ENCODE measurements at regions not wholly inside any gene's neighbourhood (a gene's known extent, or its start where the extent isn't known, plus 50 kb on each side); places are given as distances from the start of the nearest gene placed in this dataset.

- H3K9me3 Mint-ChIP-seq, result no peaks in the 10 kb centered on the region
- no peak overlapping the region for H3K27ac Mint-ChIP-seq
- no peaks in the 10 kb centered on the region for H3K4me1 Mint-ChIP-seq (ENCODE audit: low read depth)
- H3K27me3 Mint-ChIP-seq, result no peaks in the 10 kb centered on the region
- intact Hi-C loops (cut with micrococcal nuclease), result no loop called here
- H3K4me3 Mint-ChIP-seq, result no peak overlapping the region
- no peaks in the 10 kb centered on the region for H3K36me3 Mint-ChIP-seq (ENCODE audit: low read depth)
Observed at GRCh38 chr11:116563028-116563711, 209.6 kb downstream of the BUD13 start.

- Mint-ChIP-seq H3K36me3 (ENCODE audit: low read depth) (no peaks in the 10 kb centered on the region), H3K4me3 (no peak overlapping the region), H3K9me3 (no peaks in the 10 kb centered on the region), H3K27me3 (no peaks in the 10 kb centered on the region), H3K27ac (no peak overlapping the region), H3K4me1 (ENCODE audit: low read depth) (no peaks in the 10 kb centered on the region)
- intact Hi-C loops (cut with micrococcal nuclease), result no loop called here
Observed at GRCh38 chr11:116560589-116560988, 212.2 kb downstream of the BUD13 start.

- Mint-ChIP-seq H3K9me3 (no peaks in the 10 kb centered on the region), H3K27ac (no peak overlapping the region), H3K36me3 (ENCODE audit: low read depth) (no peaks in the 10 kb centered on the region), H3K27me3 (no peaks in the 10 kb centered on the region), H3K4me1 (ENCODE audit: low read depth) (no peaks in the 10 kb centered on the region), H3K4me3 (no peak overlapping the region)
- intact Hi-C loops (cut with micrococcal nuclease), result no loop called here
Observed at GRCh38 chr11:116558504-116559211, 214.1 kb downstream of the BUD13 start.

- H3K36me3 Mint-ChIP-seq (ENCODE audit: low read depth), result no peaks in the 10 kb centered on the region
- H3K9me3 Mint-ChIP-seq, result no peaks in the 10 kb centered on the region
- no peaks in the 10 kb centered on the region for H3K27me3 Mint-ChIP-seq
- H3K27ac Mint-ChIP-seq, result no peak overlapping the region
- intact Hi-C loops (cut with micrococcal nuclease), result no loop called here
- H3K4me3 Mint-ChIP-seq, result no peak overlapping the region
- H3K4me1 Mint-ChIP-seq (ENCODE audit: low read depth), result no peaks in the 10 kb centered on the region
Observed at GRCh38 chr11:116557282-116557681, 215.5 kb downstream of the BUD13 start.

GRCh38 chr11:116556483-116556882, 216.3 kb downstream of the BUD13 start:
- Mint-ChIP-seq H3K27ac (no peak overlapping the region), H3K27me3 (no peaks in the 10 kb centered on the region), H3K9me3 (no peaks in the 10 kb centered on the region), H3K4me1 (ENCODE audit: low read depth) (no peaks in the 10 kb centered on the region), H3K36me3 (ENCODE audit: low read depth) (no peaks in the 10 kb centered on the region), H3K4me3 (no peak overlapping the region)
- intact Hi-C loops (cut with micrococcal nuclease), result no loop called here

- Mint-ChIP-seq H3K4me1 (ENCODE audit: low read depth) (no peaks in the 10 kb centered on the region), H3K36me3 (ENCODE audit: low read depth) (no peaks in the 10 kb centered on the region), H3K4me3 (no peak overlapping the region), H3K27me3 (no peaks in the 10 kb centered on the region), H3K9me3 (peaks cover 8% of the 10 kb centered on the region), H3K27ac (no peak overlapping the region)
- intact Hi-C loops (cut with micrococcal nuclease), result no loop called here
Observed at GRCh38 chr11:116553482-116553881, 219.3 kb downstream of the BUD13 start.

GRCh38 chr11:116551576-116551975, 221.2 kb downstream of the BUD13 start:
- Mint-ChIP-seq H3K36me3 (ENCODE audit: low read depth) (no peaks in the 10 kb centered on the region), H3K4me3 (no peak overlapping the region), H3K4me1 (ENCODE audit: low read depth) (no peaks in the 10 kb centered on the region), H3K27me3 (no peaks in the 10 kb centered on the region), H3K9me3 (peaks cover 8% of the 10 kb centered on the region), H3K27ac (no peak overlapping the region)
- intact Hi-C loops (cut with micrococcal nuclease), result no loop called here

GRCh38 chr11:116548256-116548655, 224.5 kb downstream of the BUD13 start:
- Mint-ChIP-seq H3K36me3 (ENCODE audit: low read depth) (no peaks in the 10 kb centered on the region), H3K4me1 (ENCODE audit: low read depth) (no peaks in the 10 kb centered on the region), H3K4me3 (no peak overlapping the region), H3K27me3 (no peaks in the 10 kb centered on the region), H3K27ac (no peak overlapping the region), H3K9me3 (peaks cover 8% of the 10 kb centered on the region)
- intact Hi-C loops (cut with micrococcal nuclease), result no loop called here

- Mint-ChIP-seq H3K4me1 (ENCODE audit: low read depth) (no peaks in the 10 kb centered on the region), H3K27me3 (no peaks in the 10 kb centered on the region), H3K9me3 (peaks cover 8% of the 10 kb centered on the region), H3K27ac (no peak overlapping the region), H3K4me3 (no peak overlapping the region), H3K36me3 (ENCODE audit: low read depth) (no peaks in the 10 kb centered on the region)
- intact Hi-C loops (cut with micrococcal nuclease), result no loop called here
Observed at GRCh38 chr11:116547571-116547970, 225.2 kb downstream of the BUD13 start.

GRCh38 chr11:116545912-116546311, 226.9 kb downstream of the BUD13 start:
- H3K27me3 Mint-ChIP-seq, result no peaks in the 10 kb centered on the region
- intact Hi-C loops (cut with micrococcal nuclease), result no loop called here
- peaks cover 8% of the 10 kb centered on the region for H3K9me3 Mint-ChIP-seq
- H3K36me3 Mint-ChIP-seq (ENCODE audit: low read depth), result no peaks in the 10 kb centered on the region
- H3K27ac Mint-ChIP-seq, result no peak overlapping the region
- H3K4me3 Mint-ChIP-seq, result no peak overlapping the region
- no peaks in the 10 kb centered on the region for H3K4me1 Mint-ChIP-seq (ENCODE audit: low read depth)

- H3K27ac Mint-ChIP-seq, result no peak overlapping the region
- peaks cover 8% of the 10 kb centered on the region for H3K9me3 Mint-ChIP-seq
- H3K36me3 Mint-ChIP-seq (ENCODE audit: low read depth), result no peaks in the 10 kb centered on the region
- intact Hi-C loops (cut with micrococcal nuclease), result no loop called here
- H3K4me3 Mint-ChIP-seq, result no peak overlapping the region
- H3K4me1 Mint-ChIP-seq (ENCODE audit: low read depth), result no peaks in the 10 kb centered on the region
- H3K27me3 Mint-ChIP-seq, result no peaks in the 10 kb centered on the region
Observed at GRCh38 chr11:116544721-116545120, 228.1 kb downstream of the BUD13 start.

- Mint-ChIP-seq H3K9me3 (peaks cover 1% of the 10 kb centered on the region), H3K4me1 (ENCODE audit: low read depth) (no peaks in the 10 kb centered on the region), H3K27me3 (no peaks in the 10 kb centered on the region), H3K36me3 (ENCODE audit: low read depth) (no peaks in the 10 kb centered on the region), H3K27ac (no peak overlapping the region), H3K4me3 (no peak overlapping the region)
- intact Hi-C loops (cut with micrococcal nuclease), result no loop called here
Observed at GRCh38 chr11:116543911-116544475, 228.8 kb downstream of the BUD13 start.

- H3K4me3 Mint-ChIP-seq, result no peak overlapping the region
- H3K27me3 Mint-ChIP-seq, result no peaks in the 10 kb centered on the region
- intact Hi-C loops (cut with micrococcal nuclease), result no loop called here
- no peaks in the 10 kb centered on the region for H3K36me3 Mint-ChIP-seq (ENCODE audit: low read depth)
- no peaks in the 10 kb centered on the region for H3K4me1 Mint-ChIP-seq (ENCODE audit: low read depth)
- no peak overlapping the region for H3K27ac Mint-ChIP-seq
- H3K9me3 Mint-ChIP-seq, result no peaks in the 10 kb centered on the region
Observed at GRCh38 chr11:116543099-116543498, 229.7 kb downstream of the BUD13 start.

- intact Hi-C loops (cut with micrococcal nuclease), result no loop called here
- Mint-ChIP-seq H3K4me1 (ENCODE audit: low read depth) (no peaks in the 10 kb centered on the region), H3K4me3 (no peak overlapping the region), H3K27ac (no peak overlapping the region), H3K27me3 (no peaks in the 10 kb centered on the region), H3K9me3 (no peaks in the 10 kb centered on the region), H3K36me3 (ENCODE audit: low read depth) (no peaks in the 10 kb centered on the region)
Observed at GRCh38 chr11:116542406-116542805, 230.4 kb downstream of the BUD13 start.
